ENCODE measurements at regions not wholly inside any gene's neighbourhood (a gene's known extent, or its start where the extent isn't known, plus 50 kb on each side); places are given as distances from the start of the nearest gene placed in this dataset.

- no peak overlapping the region for H3K56ac ChIP-seq (replicated peaks; ENCODE audit: insufficient read length, low read depth, low read length)
- no peak overlapping the region for H2BK12ac ChIP-seq (ENCODE audit: low read depth, low read length)
- peak overlapping the region; percentile 43; the same call in 1 of the 2 replicates for H2AFZ ChIP-seq (ENCODE audit: low read length)
- H4K20me1 ChIP-seq (replicated peaks in 1 of 2; ENCODE audit: control insufficient read depth in 1 of 2, insufficient read depth in 2 of 2, low read length in 2 of 2), result no peaks in the 10 kb centered on the region
- no peak overlapping the region for H3K14ac ChIP-seq (ENCODE audit: insufficient read length)
- H2BK5ac ChIP-seq (ENCODE audit: low read depth, low read length), result no peak overlapping the region
- no peaks in the 10 kb centered on the region for H3K79me1 ChIP-seq (ENCODE audit: low read depth, low read length)
- no peak overlapping the region for H3K4ac ChIP-seq (replicated peaks; ENCODE audit: insufficient read length, low read depth, low read length)
- H3K23me2 ChIP-seq (ENCODE audit: low read depth, low read length), result no peaks in the 10 kb centered on the region
- H2AK5ac ChIP-seq (ENCODE audit: low read depth, low read length), result no peak overlapping the region
- FAIRE-seq, result no peak
- peak overlapping the region; percentile 65 for H4K5ac ChIP-seq (ENCODE audit: insufficient read length, low read depth, low read length)
- POLR2A ChIA-PET (ENCODE audit: partially characterized antibody), result no interaction called here
- H3K27ac ChIP-seq (ENCODE audit: low read depth, low read length), result no peak overlapping the region
- H3K4me1 ChIP-seq (replicated peaks in 1 of 4; ENCODE audit: control insufficient read depth in 3 of 4, insufficient read depth in 4 of 4, low read length in 3 of 4), result peaks cover 0 to 5% (median 0%) of the 10 kb centered on the region in 4 experiments; a peak in 2 of 7 replicates
- DNase-seq (ENCODE audit: low read depth in 1 of 2, low spot score in 2 of 2), result no peak
- H3K79me2 ChIP-seq (ENCODE audit: control insufficient read depth in 1 of 2, insufficient read depth in 2 of 2, low read length in 2 of 2), result no peaks in the 10 kb centered on the region
- H3K9me3 ChIP-seq (ENCODE audit: insufficient read depth in 2 of 2, low read depth in 1 of 2, low read length in 1 of 2), result no peaks in the 10 kb centered on the region
- peak overlapping the region in 1 of 2 experiments; percentile 57; a peak in 2 of 4 replicates for H3K4me2 ChIP-seq (ENCODE audit: insufficient read depth in 1 of 2, low read depth in 2 of 2, low read length in 2 of 2)
- no peak overlapping the region for H2BK20ac ChIP-seq (ENCODE audit: low read length)
- no peak overlapping the region; a peak in 1 of 8 replicates for H3K4me3 ChIP-seq (ENCODE audit: extremely low read depth in 1 of 4, insufficient read depth in 2 of 4, low read depth in 3 of 4, low read length in 4 of 4)
- H3K27me3 ChIP-seq (replicated peaks in 1 of 4; ENCODE audit: control insufficient read depth in 3 of 4, extremely low read depth in 1 of 4, insufficient read depth in 3 of 4, low read length in 3 of 4), result no peaks in the 10 kb centered on the region
- no peak overlapping the region for H3K9ac ChIP-seq (replicated peaks in 1 of 4; ENCODE audit: extremely low read depth in 1 of 4, low read depth in 3 of 4, low read length in 3 of 4)
- no peak overlapping the region for H4K8ac ChIP-seq (ENCODE audit: extremely low read depth, insufficient read depth, low read length)
- no peaks in the 10 kb centered on the region for H3K36me3 ChIP-seq (ENCODE audit: control insufficient read depth in 2 of 4, insufficient read depth in 4 of 4, low read length in 3 of 4)
- no peak overlapping the region for H3K18ac ChIP-seq (ENCODE audit: extremely low read depth, low read length)
- H3K23ac ChIP-seq (ENCODE audit: insufficient read length), result no peak overlapping the region
- CTCF ChIA-PET (ENCODE audit: partially characterized antibody), result no interaction called here
- no peak overlapping the region for H4K91ac ChIP-seq (replicated peaks; ENCODE audit: insufficient read length, low read length)
- H2BK15ac ChIP-seq (ENCODE audit: low read length), result no peak overlapping the region
- H2BK120ac ChIP-seq (replicated peaks; ENCODE audit: low read depth, low read length), result no peak overlapping the region
- no peak for TF ChIP-seq EZH2 (IDR thresholded peaks at IDR 0.05; ENCODE audit: low read depth, low read length, severe bottlenecking)
These were observed 961.3 kb upstream of the CTNND2 start for GRCh38 chr5:12865529-12865928.

All from H1 (cell line).